H1 (cell line): ENCODE measurements at regions not wholly inside any gene's neighbourhood (a gene's known extent, or its start where the extent isn't known, plus 50 kb on each side); places are given as distances from the start of the nearest gene placed in this dataset.

ENCODE experiments used
- CTCF ChIA-PET: fragments of 300-600 bp; sonication (Branson Sonifier 250); formaldehyde crosslinking; loops from one replicate; lab custom pipeline; 2021; ENCODE audit not compliant: partially characterized antibody; lab: Charles Lee
- POLR2A ChIA-PET: fragments of 300-600 bp; sonication (Branson Sonifier 250); formaldehyde crosslinking; loops from one replicate; lab custom pipeline; 2021; ENCODE audit warnings: inconsistent platforms; ENCODE audit not compliant: partially characterized antibody; lab: Charles Lee
- DNase-seq, 2 experiments: peaks; one replicate each; pipeline versions ENCODE4 v3.0.0 to v3.0.0-alpha.2; 2010 to 2022; ENCODE audit warnings: low spot score in 2 of 2, low read depth in 1 of 2, mixed read lengths in 1 of 2
- FAIRE-seq: peaks from 2 replicates; lab custom pipeline; 2011; peaks lifted over from hg19 to GRCh38; lab: Jason Lieb, UNC
- H2AFZ ChIP-seq: 2 replicates; pipeline ENCODE4 v1.8.1; 2012; ENCODE audit warnings: low read length, inconsistent platforms
- H2AK5ac ChIP-seq: 2 replicates; pipeline ENCODE4 v1.6.1; 2013; ENCODE audit warnings: low read depth, low read length
- H2BK120ac ChIP-seq: replicated peaks from 2 replicates; pipeline ENCODE3; 2013; ENCODE audit warnings: low read depth, low read length, inconsistent platforms
- H2BK12ac ChIP-seq: 2 replicates; pipeline ENCODE4 v1.6.1; 2013; ENCODE audit warnings: low read depth, low read length
- H2BK15ac ChIP-seq: 2 replicates; pipeline ENCODE4 v1.6.1; 2013; ENCODE audit warnings: low read length
- H2BK20ac ChIP-seq: 2 replicates; pipeline ENCODE4 v1.6.1; 2013; ENCODE audit warnings: low read length
- H2BK5ac ChIP-seq: 2 replicates; pipeline ENCODE4 v1.6.1; 2013; ENCODE audit warnings: low read depth, low read length
- H3K14ac ChIP-seq: 2 replicates; pipeline ENCODE4 v1.6.1; 2013; ENCODE audit warnings: inconsistent platforms; ENCODE audit not compliant: insufficient read length
- H3K18ac ChIP-seq: 2 replicates; pipeline ENCODE4 v1.6.1; 2013; ENCODE audit warnings: low read length; ENCODE audit errors: extremely low read depth
- H3K23ac ChIP-seq: 2 replicates; pipeline ENCODE4 v1.6.1; 2013; ENCODE audit warnings: inconsistent platforms; ENCODE audit not compliant: insufficient read length
- H3K23me2 ChIP-seq: 2 replicates; pipeline ENCODE4 v1.6.1; 2013; ENCODE audit warnings: low read depth, low read length
- H3K27ac ChIP-seq: 2 replicates; pipeline ENCODE4 v1.6.1; 2011; ENCODE audit warnings: low read depth, low read length, inconsistent platforms
- H3K27me3 ChIP-seq, 4 experiments: replicated peaks in 1 of 4; 1 replicate in 1 of 4; 2 replicates in 3 of 4; pipeline versions ENCODE4 v1.6.1 to v1.8.1; 2011 to 2013; ENCODE audit warnings: low read length in 3 of 4, mild to moderate bottlenecking in 3 of 4, inconsistent platforms in 2 of 4, mixed read lengths in 2 of 4, moderate library complexity in 1 of 4; ENCODE audit not compliant: control insufficient read depth in 3 of 4, insufficient read depth in 3 of 4; ENCODE audit errors: extremely low read depth in 1 of 4
- H3K36me3 ChIP-seq, 4 experiments: 2 replicates each; pipeline versions ENCODE4 v1.6.1 to v1.8.1; 2011 to 2013; ENCODE audit warnings: mild to moderate bottlenecking in 4 of 4, low read length in 3 of 4, moderate library complexity in 2 of 4, control low read depth in 1 of 4, inconsistent platforms in 1 of 4; ENCODE audit not compliant: insufficient read depth in 4 of 4, control insufficient read depth in 2 of 4
- H3K4ac ChIP-seq: replicated peaks from 2 replicates; pipeline ENCODE3; 2013; ENCODE audit warnings: low read length, low read depth, mixed read lengths, inconsistent platforms; ENCODE audit not compliant: insufficient read length
- H3K4me1 ChIP-seq, 4 experiments: replicated peaks in 1 of 4; 1 replicate in 1 of 4; 2 replicates in 3 of 4; pipeline versions ENCODE4 v1.6.1 to v1.8.1; 2011 to 2013; ENCODE audit warnings: low read length in 3 of 4, inconsistent platforms in 2 of 4, mixed read lengths in 1 of 4; ENCODE audit not compliant: insufficient read depth in 4 of 4, control insufficient read depth in 3 of 4
- H3K4me2 ChIP-seq, 2 experiments: 2 replicates each; pipeline versions ENCODE4 v1.6.1 to v1.8.1; 2011 to 2013; ENCODE audit warnings: low read depth in 2 of 2, low read length in 2 of 2, control low read depth in 1 of 2, inconsistent platforms in 1 of 2, mild to moderate bottlenecking in 1 of 2; ENCODE audit not compliant: insufficient read depth in 1 of 2
- H3K4me3 ChIP-seq, 4 experiments: fragments of 200-600, 300-600 bp in 1 of 4; sonication (generic), shearing (Covaris generic), sonication (Bioruptor Twin) in 1 of 4; 2 replicates each; pipeline versions ENCODE4 v1.5.1 to v1.8.1; 2011 to 2016; ENCODE audit warnings: low read length in 4 of 4, low read depth in 3 of 4, control low read depth in 2 of 4, inconsistent platforms in 2 of 4, mild to moderate bottlenecking in 2 of 4, mixed read lengths in 1 of 4, moderate library complexity in 1 of 4; ENCODE audit not compliant: insufficient read depth in 2 of 4; ENCODE audit errors: extremely low read depth in 1 of 4
- H3K56ac ChIP-seq: replicated peaks from 2 replicates; pipeline ENCODE3; 2013; ENCODE audit warnings: low read depth, mild to moderate bottlenecking, mixed read lengths, low read length, inconsistent platforms; ENCODE audit not compliant: insufficient read length
- H3K79me1 ChIP-seq: 2 replicates; pipeline ENCODE4 v1.6.1; 2013; ENCODE audit warnings: low read depth, low read length, control low read depth
- H3K79me2 ChIP-seq, 2 experiments: 2 replicates each; pipeline versions ENCODE4 v1.6.1 to v1.8.1; 2012 to 2013; ENCODE audit warnings: low read length in 2 of 2, mild to moderate bottlenecking in 2 of 2, inconsistent platforms in 1 of 2; ENCODE audit not compliant: insufficient read depth in 2 of 2, control insufficient read depth in 1 of 2
- H3K9ac ChIP-seq, 4 experiments: replicated peaks in 1 of 4; 1 replicate in 1 of 4; 2 replicates in 3 of 4; pipeline versions ENCODE4 v1.6.1 to v1.8.1; 2011 to 2013; ENCODE audit warnings: low read depth in 3 of 4, low read length in 3 of 4, control low read depth in 2 of 4, mild to moderate bottlenecking in 2 of 4, moderate library complexity in 2 of 4, inconsistent platforms in 1 of 4; ENCODE audit errors: extremely low read depth in 1 of 4
- H3K9me3 ChIP-seq, 2 experiments: 2 replicates each; pipeline versions ENCODE4 v1.6.1 to v1.8.1; 2012 to 2013; ENCODE audit warnings: mild to moderate bottlenecking in 2 of 2, moderate library complexity in 2 of 2, control low read depth in 1 of 2, inconsistent platforms in 1 of 2, low read depth in 1 of 2, low read length in 1 of 2, mixed read lengths in 1 of 2; ENCODE audit not compliant: insufficient read depth in 2 of 2
- H4K20me1 ChIP-seq, 2 experiments: replicated peaks in 1 of 2; 2 replicates each; pipeline versions ENCODE3 to v1.8.1; 2011 to 2013; ENCODE audit warnings: inconsistent platforms in 2 of 2, low read length in 2 of 2, mild to moderate bottlenecking in 1 of 2; ENCODE audit not compliant: insufficient read depth in 2 of 2, control insufficient read depth in 1 of 2
- H4K5ac ChIP-seq: 2 replicates; pipeline ENCODE4 v1.6.1; 2013; ENCODE audit warnings: low read length, low read depth, mixed read lengths, inconsistent platforms; ENCODE audit not compliant: insufficient read length
- H4K8ac ChIP-seq: 2 replicates; pipeline ENCODE4 v1.8.0; 2013; ENCODE audit warnings: mild to moderate bottlenecking, moderate library complexity, low read length, inconsistent platforms; ENCODE audit not compliant: insufficient read depth; ENCODE audit errors: extremely low read depth
- H4K91ac ChIP-seq: replicated peaks from 2 replicates; pipeline ENCODE3; 2013; ENCODE audit warnings: low read length, mixed read lengths, inconsistent platforms; ENCODE audit not compliant: insufficient read length
- ATF3 ChIP-seq: IDR thresholded peaks from 2 replicates; pipeline ENCODE4 v1.6.1; 2011; ENCODE audit warnings: low read depth, mild to moderate bottlenecking, low read length; ENCODE audit not compliant: insufficient read depth
- BCL11A ChIP-seq, 2 experiments: IDR thresholded peaks; one replicate each; pipeline ENCODE4 v1.6.1; 2011; ENCODE audit warnings: low read depth in 2 of 2, low read length in 2 of 2, mild to moderate bottlenecking in 2 of 2
- BRCA1 ChIP-seq: IDR thresholded peaks from 2 replicates; pipeline ENCODE4 v1.6.1; 2012; ENCODE audit warnings: low read depth, low read length, improper control_type of control experiment
- CBX5 ChIP-seq: fragments of 300-800, 300-1000 bp; sonication (generic); IDR thresholded peaks from 2 replicates; pipeline ENCODE4 v1.7.1; 2016; ENCODE audit warnings: antibody characterized with exemption, low read length, low read depth
- GTF2F1 ChIP-seq: IDR thresholded peaks from 2 replicates; pipeline ENCODE4 v1.6.1; 2012; ENCODE audit warnings: low read depth, low read length, improper control_type of control experiment, borderline replicate concordance
- SAP30 ChIP-seq: fragments of 300-600 bp; sonication (generic); IDR thresholded peaks from 2 replicates; pipeline ENCODE4 v1.7.1; 2012; ENCODE audit warnings: low read length, moderate library complexity, mild to moderate bottlenecking, inconsistent platforms; ENCODE audit not compliant: insufficient read depth, insufficient replicate concordance
- WGBS, 2 experiments: shearing (Covaris generic) in 1 of 2; methylation state at CpG; one replicate each; pipeline versions ENCODE4 v1.1.6 to v1.1.7; 2013 to 2015; ENCODE audit warnings: low lambda C conversion rate in 2 of 2, mixed read lengths in 2 of 2, inconsistent platforms in 1 of 2, low coverage in 1 of 2, missing lambda C conversion rate in 1 of 2; ENCODE audit not compliant: insufficient replicate concordance in 2 of 2, insufficient coverage in 1 of 2, insufficient read length in 1 of 2; ENCODE audit errors: extremely low coverage in 1 of 2, missing lambda C conversion rate in 1 of 2; 5-methylcytosine and 5-hydroxymethylcytosine counted together

- Histone ChIP-seq H3K4me3 (no peak overlapping the region), H3K23me2 (no peaks in the 10 kb centered on the region), H3K9ac (no peak overlapping the region), H2AFZ (no peak overlapping the region), H2BK15ac (no peak overlapping the region), H2BK12ac (no peak overlapping the region), H3K4ac (no peak overlapping the region), H2BK120ac (no peak overlapping the region), H2BK20ac (no peak overlapping the region), H3K27ac (no peak overlapping the region), H4K8ac (no peak overlapping the region), H3K4me1 (no peaks in the 10 kb centered on the region), H3K4me2 (no peak overlapping the region), H3K79me2 (no peaks in the 10 kb centered on the region), H4K91ac (no peak overlapping the region), H2AK5ac (no peak overlapping the region), H3K23ac (no peak overlapping the region), H3K9me3 (no peaks in the 10 kb centered on the region), H4K5ac (no peak overlapping the region), H3K36me3 (no peaks in the 10 kb centered on the region), H2BK5ac (no peak overlapping the region), H4K20me1 (no peaks in the 10 kb centered on the region), H3K56ac (no peak overlapping the region), H3K27me3 (no peaks in the 10 kb centered on the region), H3K18ac (no peak overlapping the region), H3K14ac (no peak overlapping the region), H3K79me1 (no peaks in the 10 kb centered on the region)
- TF ChIP-seq ATF3 (no peak), SAP30 (no peak), BCL11A (IDR thresholded peaks at IDR 0.05; ENCODE audit: low read depth in 2 of 2, low read length in 2 of 2) (no peak), BRCA1 (no peak), GTF2F1 (no peak), CBX5 (no peak)
- no peak for DNase-seq
- POLR2A ChIA-PET, result no interaction called here
- FAIRE-seq, result no peak
- WGBS, 2 experiments, result 36% methylated on average over 1 of the region's 1 CpG; no CpG with 5 or more reads in 1 of the 2 experiments
- CTCF ChIA-PET, result no interaction called here
These were observed 356.2 kb downstream of the METTL15 start for GRCh38 chr11:28464252-28464867.
